HG03460 (cell line): ENCODE measurements at regions not wholly inside any gene's neighbourhood (a gene's known extent, or its start where the extent isn't known, plus 50 kb on each side); places are given as distances from the start of the nearest gene placed in this dataset.

Experiments used
- ATAC-seq: cut with Tn5 transposase; IDR thresholded peaks from one replicate; pipeline ENCODE4 v1.9.1; 2021; ENCODE audit not compliant: unreplicated experiment

- no peak for ATAC-seq
Measured at GRCh38 chr12:115407036-115407435, 723.1 kb upstream of the TBX3 start.

- ATAC-seq = no peak
Measured at GRCh38 chr12:115405471-115405860, 721.5 kb upstream of the TBX3 start.

GRCh38 chr12:115404761-115405470, 720.9 kb upstream of the TBX3 start:
- ATAC-seq = no peak

- ATAC-seq = no peak
Measured at GRCh38 chr12:115403689-115404088, 719.7 kb upstream of the TBX3 start.

- ATAC-seq = no peak
Measured at GRCh38 chr12:115403253-115403652, 719.3 kb upstream of the TBX3 start.

- ATAC-seq = no peak
Measured at GRCh38 chr12:115402443-115403180, 718.6 kb upstream of the TBX3 start.

GRCh38 chr12:115401761-115402160, 717.8 kb upstream of the TBX3 start:
- no peak for ATAC-seq

GRCh38 chr12:115400011-115400410, 716.0 kb upstream of the TBX3 start:
- ATAC-seq = no peak

- no peak for ATAC-seq
Measured at GRCh38 chr12:115398311-115398781, 714.4 kb upstream of the TBX3 start.

GRCh38 chr12:115396567-115396966, 712.6 kb upstream of the TBX3 start:
- ATAC-seq = no peak

GRCh38 chr12:115394496-115395220, 710.7 kb upstream of the TBX3 start:
- ATAC-seq = no peak

- ATAC-seq = no peak
Measured at GRCh38 chr12:115388139-115388538, 704.2 kb upstream of the TBX3 start.

- no peak for ATAC-seq
Measured at GRCh38 chr12:115387467-115387901, 703.5 kb upstream of the TBX3 start.

GRCh38 chr12:115386946-115387345, 703.0 kb upstream of the TBX3 start:
- no peak for ATAC-seq

- ATAC-seq = no peak
Measured at GRCh38 chr12:115385141-115385540, 701.2 kb upstream of the TBX3 start.

GRCh38 chr12:115384391-115384790, 700.4 kb upstream of the TBX3 start:
- no peak for ATAC-seq

- ATAC-seq = no peak
Measured at GRCh38 chr12:115383668-115384067, 699.7 kb upstream of the TBX3 start.

GRCh38 chr12:115382681-115383080, 698.7 kb upstream of the TBX3 start:
- ATAC-seq = no peak

GRCh38 chr12:115380546-115381120, 696.7 kb upstream of the TBX3 start:
- ATAC-seq = no peak

GRCh38 chr12:115378291-115378690, 694.3 kb upstream of the TBX3 start:
- ATAC-seq = no peak

- no peak for ATAC-seq
Measured at GRCh38 chr12:115377779-115378178, 693.8 kb upstream of the TBX3 start.
